Loucy (cell line): ENCODE measurements at regions not wholly inside any gene's neighbourhood (a gene's known extent, or its start where the extent isn't known, plus 50 kb on each side); places are given as distances from the start of the nearest gene placed in this dataset.
"Not testable (repeated sequence)": the region's sequence is repeated elsewhere in the genome, so short reads cannot be mapped to it uniquely, and the experiment has no call there.

Source experiments
- H2AFZ ChIP-seq: fragments of 200-600 bp; sonication (generic); 2 replicates; pipeline ENCODE4 v1.6.0; 2016; ENCODE audit warnings: antibody characterized with exemption, mild to moderate bottlenecking, low read length, moderate library complexity
- H3F3A ChIP-seq: fragments of 200-600 bp; 2 replicates; pipeline ENCODE4 v1.6.0; 2016; ENCODE audit warnings: antibody characterized with exemption, low read depth, mild to moderate bottlenecking
- H3K27me3 ChIP-seq: fragments of 200-600 bp; sonication (generic); 2 replicates; pipeline ENCODE4 v1.6.1; 2014; ENCODE audit warnings: low read length, mild to moderate bottlenecking; ENCODE audit not compliant: insufficient read depth, poor library complexity, severe bottlenecking
- H3K36me3 ChIP-seq: fragments of 200-600 bp; sonication (generic); 2 replicates; pipeline ENCODE4 v1.6.1; 2016; ENCODE audit warnings: low read length; ENCODE audit not compliant: insufficient read depth
- H3K4me1 ChIP-seq: fragments of 200-600 bp; sonication (generic); 2 replicates; pipeline ENCODE4 v1.5.1; 2014; ENCODE audit warnings: low read length, mild to moderate bottlenecking; ENCODE audit not compliant: insufficient read depth, poor library complexity, severe bottlenecking
- H3K4me2 ChIP-seq: fragments of 200-600 bp; sonication (generic); 2 replicates; pipeline ENCODE4 v1.6.0; 2014; ENCODE audit warnings: antibody characterized with exemption, low read length, low read depth, mild to moderate bottlenecking; ENCODE audit not compliant: poor library complexity, severe bottlenecking
- H3K4me3 ChIP-seq: fragments of 200-600 bp; sonication (generic); 2 replicates; pipeline ENCODE4 v1.5.1; 2014; ENCODE audit warnings: low read length, mild to moderate bottlenecking, mixed read lengths; ENCODE audit not compliant: poor library complexity, severe bottlenecking
- H3K79me2 ChIP-seq: fragments of 200-600 bp; sonication (generic); 2 replicates; pipeline ENCODE4 v1.6.1; 2014; ENCODE audit warnings: low read length; ENCODE audit not compliant: insufficient read depth
- H3K9ac ChIP-seq: fragments of 200-600 bp; sonication (generic); 2 replicates; pipeline ENCODE4 v1.6.0; 2014; ENCODE audit warnings: mild to moderate bottlenecking, low read depth, low read length, moderate library complexity; ENCODE audit not compliant: poor library complexity, severe bottlenecking
- H3K9me2 ChIP-seq: fragments of 200-600 bp; sonication (generic); replicated peaks from 2 replicates; pipeline ENCODE4 v1.6.1; 2016; ENCODE audit warnings: low read depth, low read length, mixed read lengths
- H3K9me3 ChIP-seq: fragments of 200-600 bp; sonication (generic); 2 replicates; pipeline ENCODE4 v1.6.1; 2014; ENCODE audit warnings: mild to moderate bottlenecking, antibody characterized with exemption, low read length, low read depth; ENCODE audit not compliant: insufficient read depth
- H4K20me1 ChIP-seq: fragments of 200-600 bp; sonication (generic); 2 replicates; pipeline ENCODE4 v1.6.0; 2014; ENCODE audit warnings: antibody characterized with exemption, low read length, mild to moderate bottlenecking; ENCODE audit not compliant: insufficient read depth, poor library complexity, severe bottlenecking
- EZH2phosphoT487 ChIP-seq: fragments of 200-600 bp; IDR thresholded peaks from 2 replicates; pipeline ENCODE4 v1.6.1; 2018; ENCODE audit warnings: antibody characterized with exemption, mild to moderate bottlenecking, moderate library complexity, borderline replicate concordance
- TF ChIP-seq, protein P1 (sequence below): fragments of 200-600 bp; sonication (generic); conservative IDR thresholded peaks from 2 replicates; pipeline ENCODE4 v1.5.1; 2014; ENCODE audit warnings: mild to moderate bottlenecking, antibody characterized with exemption, low read length

DNA sequence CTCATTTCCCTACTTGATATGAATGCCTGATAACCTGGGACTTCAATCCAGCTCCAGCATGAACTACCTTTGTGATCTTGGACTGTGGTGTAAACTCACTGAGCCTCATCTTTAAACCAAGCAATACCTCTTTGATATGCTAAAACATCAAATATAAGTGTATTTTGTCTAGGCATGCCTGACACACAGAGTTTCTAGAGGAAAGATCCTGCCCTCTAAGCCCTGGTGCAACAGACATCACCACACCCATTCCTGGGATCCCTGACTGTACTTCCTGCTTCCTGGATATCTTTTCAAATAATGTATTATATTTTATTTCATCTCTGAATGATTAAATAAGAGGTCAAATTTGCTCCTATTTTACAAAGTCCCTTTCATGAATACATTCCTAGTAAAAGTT is 55.8 kb downstream of the ANXA2R start:
- H3K9me3 ChIP-seq, result no peaks in the 10 kb centered on the region; the same call in 1 of the 2 replicates
- no peak overlapping the region for H3K9ac ChIP-seq
- no peaks in the 10 kb centered on the region for H3K9me2 ChIP-seq
- H3K79me2 ChIP-seq, result peaks cover 23% of the 10 kb centered on the region
- no peak overlapping the region for H2AFZ ChIP-seq
- H3K4me1 ChIP-seq, result no peaks in the 10 kb centered on the region
- no peaks in the 10 kb centered on the region for H4K20me1 ChIP-seq
- H3K4me2 ChIP-seq, result no peak overlapping the region
- no peaks in the 10 kb centered on the region for H3K36me3 ChIP-seq
- no peaks in the 10 kb centered on the region for H3F3A ChIP-seq
- no peak overlapping the region for H3K4me3 ChIP-seq
- H3K27me3 ChIP-seq, result no peaks in the 10 kb centered on the region
- TF ChIP-seq EZH2phosphoT487, result no peak
- TF ChIP-seq, protein P1, sequence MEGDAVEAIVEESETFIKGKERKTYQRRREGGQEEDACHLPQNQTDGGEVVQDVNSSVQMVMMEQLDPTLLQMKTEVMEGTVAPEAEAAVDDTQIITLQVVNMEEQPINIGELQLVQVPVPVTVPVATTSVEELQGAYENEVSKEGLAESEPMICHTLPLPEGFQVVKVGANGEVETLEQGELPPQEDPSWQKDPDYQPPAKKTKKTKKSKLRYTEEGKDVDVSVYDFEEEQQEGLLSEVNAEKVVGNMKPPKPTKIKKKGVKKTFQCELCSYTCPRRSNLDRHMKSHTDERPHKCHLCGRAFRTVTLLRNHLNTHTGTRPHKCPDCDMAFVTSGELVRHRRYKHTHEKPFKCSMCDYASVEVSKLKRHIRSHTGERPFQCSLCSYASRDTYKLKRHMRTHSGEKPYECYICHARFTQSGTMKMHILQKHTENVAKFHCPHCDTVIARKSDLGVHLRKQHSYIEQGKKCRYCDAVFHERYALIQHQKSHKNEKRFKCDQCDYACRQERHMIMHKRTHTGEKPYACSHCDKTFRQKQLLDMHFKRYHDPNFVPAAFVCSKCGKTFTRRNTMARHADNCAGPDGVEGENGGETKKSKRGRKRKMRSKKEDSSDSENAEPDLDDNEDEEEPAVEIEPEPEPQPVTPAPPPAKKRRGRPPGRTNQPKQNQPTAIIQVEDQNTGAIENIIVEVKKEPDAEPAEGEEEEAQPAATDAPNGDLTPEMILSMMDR, result no peak

DNA sequence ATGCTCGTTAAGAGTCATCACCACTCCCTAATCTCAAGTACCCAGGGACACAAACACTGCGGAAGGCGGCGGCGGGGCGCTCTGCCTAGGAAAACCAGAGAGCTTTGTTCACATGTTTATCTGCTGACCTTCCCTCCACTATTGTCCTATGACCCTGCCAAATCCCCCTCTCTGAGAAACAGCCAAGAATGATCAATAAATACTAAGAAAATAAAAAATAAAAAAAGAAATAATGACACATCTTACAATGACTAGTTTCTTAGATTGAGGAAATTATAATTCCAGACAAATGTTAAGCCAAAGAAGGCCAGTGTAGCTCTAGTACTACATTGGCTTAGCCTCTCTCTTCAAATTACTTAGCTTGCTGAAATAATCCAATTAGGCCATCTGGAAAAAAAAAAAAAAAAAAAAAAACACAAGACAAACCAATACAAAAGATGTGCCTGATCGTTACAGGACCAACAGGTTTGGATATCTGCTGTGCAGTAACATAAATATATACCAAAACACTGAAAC is 58.0 kb downstream of the ANXA2R start:
- Histone ChIP-seq H3K36me3 (no peaks in the 10 kb centered on the region), H4K20me1 (no peaks in the 10 kb centered on the region), H3K4me2 (no peak overlapping the region), H3K4me1 (no peaks in the 10 kb centered on the region), H3F3A (no peaks in the 10 kb centered on the region), H3K4me3 (no peak overlapping the region), H3K9me3 (no peaks in the 10 kb centered on the region), H2AFZ (no peak overlapping the region), H3K9me2 (no peaks in the 10 kb centered on the region), H3K79me2 (peaks cover 3% of the 10 kb centered on the region; the same call in 1 of the 2 replicates), H3K9ac (no peak overlapping the region), H3K27me3 (no peaks in the 10 kb centered on the region)
- TF ChIP-seq, protein P1, result no peak
- TF ChIP-seq EZH2phosphoT487, result no peak

DNA sequence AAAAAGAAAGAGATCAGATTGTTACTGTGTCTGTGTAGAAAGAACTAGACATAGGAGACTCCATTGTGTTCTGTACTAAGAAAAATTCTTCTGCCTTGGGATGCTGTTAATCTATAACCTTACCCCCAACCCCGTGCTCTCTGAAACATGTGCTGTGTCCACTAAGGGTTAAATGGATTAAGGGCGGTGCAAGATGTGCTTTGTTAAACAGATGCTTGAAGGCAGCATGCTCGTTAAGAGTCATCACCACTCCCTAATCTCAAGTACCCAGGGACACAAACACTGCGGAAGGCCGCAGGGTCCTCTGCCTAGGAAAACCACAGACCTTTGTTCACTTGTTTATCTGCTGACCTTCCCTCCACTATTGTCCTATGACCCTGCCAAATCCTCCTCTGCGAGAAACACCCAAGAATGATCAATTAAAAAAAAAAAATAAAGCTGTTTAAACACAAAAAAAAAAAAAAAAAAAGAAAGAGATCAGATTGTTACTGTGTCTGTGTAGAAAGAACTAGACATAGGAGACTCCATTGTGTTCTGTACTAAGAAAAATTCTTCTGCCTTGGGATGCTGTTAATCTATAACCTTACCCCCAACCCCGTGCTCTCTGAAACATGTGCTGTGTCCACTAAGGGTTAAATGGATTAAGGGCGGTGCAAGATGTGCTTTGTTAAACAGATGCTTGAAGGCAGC is 58.6 kb downstream of the ANXA2R start:
- not testable (repeated sequence) for H3K9me2 ChIP-seq, H3F3A ChIP-seq, H3K27me3 ChIP-seq, H3K9ac ChIP-seq, H3K9me3 ChIP-seq, H3K4me3 ChIP-seq, H3K4me1 ChIP-seq, H3K36me3 ChIP-seq, H2AFZ ChIP-seq, H4K20me1 ChIP-seq, H3K4me2 ChIP-seq, H3K79me2 ChIP-seq

DNA sequence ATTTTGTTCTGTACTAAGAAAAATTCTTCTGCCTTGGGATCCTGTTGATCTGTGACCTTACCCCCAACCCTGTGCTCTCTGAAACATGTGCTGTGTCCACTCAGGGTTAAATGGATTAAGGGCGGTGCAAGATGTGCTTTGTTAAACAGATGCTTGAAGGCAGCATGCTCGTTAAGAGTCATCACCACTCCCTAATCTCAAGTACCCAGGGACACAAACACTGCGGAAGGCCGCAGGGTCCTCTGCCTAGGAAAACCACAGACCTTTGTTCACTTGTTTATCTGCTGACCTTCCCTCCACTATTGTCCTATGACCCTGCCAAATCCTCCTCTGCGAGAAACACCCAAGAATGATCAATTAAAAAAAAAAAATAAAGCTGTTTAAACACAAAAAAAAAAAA is 59.1 kb downstream of the ANXA2R start:
- H3K79me2 ChIP-seq, H3K27me3 ChIP-seq, H3K4me2 ChIP-seq, H3K36me3 ChIP-seq, H3F3A ChIP-seq, H4K20me1 ChIP-seq, H3K4me1 ChIP-seq, H3K9me2 ChIP-seq, H3K4me3 ChIP-seq, H3K9me3 ChIP-seq, H3K9ac ChIP-seq, H2AFZ ChIP-seq: not testable (repeated sequence)

DNA sequence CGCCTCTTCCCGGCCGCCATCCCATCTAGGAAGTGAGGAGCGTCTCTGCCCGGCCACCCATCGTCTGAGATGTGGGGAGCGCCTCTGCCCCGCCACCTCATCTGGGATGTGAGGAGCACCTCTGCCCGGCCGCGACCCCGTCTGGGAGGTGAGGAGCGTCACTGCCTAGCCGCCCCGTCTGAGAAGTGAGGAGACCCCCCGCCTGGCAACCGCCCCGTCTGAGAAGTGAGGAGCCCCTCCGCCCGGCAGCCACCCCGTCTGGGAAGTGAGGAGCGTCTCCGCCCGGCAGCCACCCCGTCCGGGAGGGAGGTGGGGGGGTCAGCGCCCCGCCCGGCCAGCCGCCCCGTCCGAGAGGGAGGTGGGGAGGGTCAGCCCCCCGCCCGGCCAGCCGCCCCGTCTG is 59.7 kb downstream of the ANXA2R start:
- H3K4me2 ChIP-seq, H3K9me3 ChIP-seq, H2AFZ ChIP-seq, H3K79me2 ChIP-seq, H4K20me1 ChIP-seq, H3K36me3 ChIP-seq, H3K9ac ChIP-seq, H3K27me3 ChIP-seq, H3F3A ChIP-seq, H3K9me2 ChIP-seq, H3K4me3 ChIP-seq, H3K4me1 ChIP-seq: not testable (repeated sequence)

DNA sequence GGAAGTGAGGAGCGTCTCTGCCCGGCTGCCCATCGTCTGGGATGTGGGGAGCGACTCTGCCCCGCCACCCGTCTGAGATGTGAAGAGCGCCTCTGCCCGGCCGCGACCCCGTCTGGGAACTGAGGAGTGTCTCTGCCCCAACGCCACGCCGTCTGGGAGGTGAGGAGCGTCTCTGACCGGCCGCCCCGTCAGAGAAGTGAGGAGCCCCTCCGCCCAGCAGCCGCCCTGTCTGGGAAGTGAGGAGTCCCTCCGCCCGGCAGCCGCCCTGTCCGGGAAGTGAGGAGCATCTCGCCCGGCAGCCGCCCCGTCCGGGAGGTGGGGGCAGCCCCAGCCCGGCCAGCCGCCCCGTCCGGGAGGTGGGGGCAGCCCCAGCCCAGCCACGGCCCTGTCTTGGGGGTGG is 60.9 kb downstream of the ANXA2R start:
- H3F3A ChIP-seq, H2AFZ ChIP-seq, H3K36me3 ChIP-seq, H3K4me2 ChIP-seq, H3K9me2 ChIP-seq, H3K4me1 ChIP-seq, H3K9ac ChIP-seq, H3K79me2 ChIP-seq, H3K27me3 ChIP-seq, H3K9me3 ChIP-seq, H4K20me1 ChIP-seq, H3K4me3 ChIP-seq: not testable (repeated sequence)
